NCI-H69 (cell line): ENCODE measurements at regions not wholly inside any gene's neighbourhood (a gene's known extent, or its start where the extent isn't known, plus 50 kb on each side); places are given as distances from the start of the nearest gene placed in this dataset.

Experiments
- DNase-seq: peaks from one replicate; lab custom pipeline; 2025; lab: John Stamatoyannopoulos, UW

DNA sequence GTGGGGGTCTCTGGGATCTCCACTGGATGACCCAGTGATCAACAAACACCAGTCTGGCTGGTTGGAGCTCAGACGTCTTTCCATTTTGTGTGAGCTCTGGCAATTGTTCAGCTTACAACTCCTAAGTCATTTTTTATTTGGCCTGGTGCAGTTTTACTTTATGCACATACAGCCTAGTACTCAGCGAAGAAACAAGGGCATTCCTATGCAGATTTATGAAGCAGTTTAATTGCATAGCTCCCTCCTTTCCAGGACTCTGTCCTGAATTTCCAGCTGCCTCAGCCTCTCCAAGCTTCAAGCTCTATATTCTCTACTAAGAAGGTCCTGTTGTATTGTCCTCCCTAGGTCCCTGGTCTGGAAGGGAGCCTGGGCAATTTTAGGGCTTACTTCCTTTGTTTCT is 145.6 kb upstream of the GALNT17 start:
- DNase-seq, result no peak

DNA sequence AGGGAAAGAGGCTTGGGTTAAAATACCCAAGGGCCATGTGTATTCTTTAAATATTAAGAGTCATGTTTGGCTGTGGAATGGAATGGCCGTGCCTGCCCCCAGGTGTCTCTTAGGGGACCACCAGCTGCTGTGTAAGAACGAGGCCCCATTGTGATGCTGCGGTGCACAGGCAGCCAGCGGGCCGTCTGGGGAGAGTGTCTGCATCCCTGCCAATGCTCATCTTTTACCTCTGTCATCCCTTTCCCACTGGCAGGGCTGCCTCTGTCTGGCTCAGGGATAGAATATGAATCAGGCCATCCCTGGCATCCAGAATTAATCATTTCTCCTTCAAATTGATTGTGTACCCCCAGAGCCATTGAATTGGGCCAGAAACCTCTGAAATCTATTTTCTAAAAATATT is 137.8 kb upstream of the GALNT17 start:
- DNase-seq, result no peak

- DNase-seq, result no peak
Observed at GRCh38 chr7:70997261-70997660, 134.7 kb upstream of the GALNT17 start.

GRCh38 chr7:71005109-71005508 is 126.8 kb upstream of the GALNT17 start:
- no peak for DNase-seq

GRCh38 chr7:71009636-71010035 is 122.3 kb upstream of the GALNT17 start:
- DNase-seq, result no peak

- DNase-seq, result no peak
Observed at GRCh38 chr7:71015252-71015900, 116.6 kb upstream of the GALNT17 start.

DNA sequence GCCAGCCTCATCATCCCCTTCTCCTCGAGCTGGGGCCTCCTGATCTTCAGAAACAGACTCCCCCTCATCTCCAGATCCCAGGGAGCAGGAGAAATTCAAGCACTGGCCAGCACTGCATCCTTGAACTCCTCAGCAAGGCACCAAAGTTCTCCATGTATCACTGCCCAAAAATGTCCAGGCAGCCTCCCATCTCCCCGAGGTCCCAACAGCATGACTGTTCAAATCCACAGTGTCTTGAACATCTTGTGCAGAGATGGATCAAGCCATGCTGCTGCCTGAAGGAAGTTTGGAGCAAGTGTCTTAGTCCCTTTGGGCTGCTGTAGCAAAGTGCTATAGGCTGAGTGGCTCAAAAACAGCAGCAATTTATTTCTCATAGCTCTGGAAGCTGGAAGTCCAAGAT is 115.5 kb upstream of the GALNT17 start:
- DNase-seq, result no peak

- DNase-seq, result no peak
Observed at GRCh38 chr7:71017602-71018001, 114.3 kb upstream of the GALNT17 start.

DNA sequence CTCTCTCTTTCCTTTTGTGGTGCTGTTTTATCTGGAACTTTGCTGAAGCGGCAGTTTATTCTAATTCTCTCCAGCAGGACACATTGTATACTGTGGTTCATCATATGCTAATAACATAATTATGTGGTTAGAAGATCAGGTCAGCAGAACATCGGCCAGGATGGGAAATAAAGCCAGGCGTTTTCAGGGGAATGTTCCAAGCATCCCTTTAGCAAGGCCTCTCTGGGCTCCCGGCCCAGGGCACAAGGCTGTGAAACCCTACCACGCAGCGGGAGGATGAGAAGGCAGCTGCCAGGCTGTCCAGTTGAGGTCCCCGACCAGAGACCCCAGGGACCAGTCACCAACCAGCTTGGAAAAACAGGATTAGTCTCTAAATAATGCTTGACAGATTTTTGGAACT is 112.2 kb upstream of the GALNT17 start:
- no peak for DNase-seq

DNA sequence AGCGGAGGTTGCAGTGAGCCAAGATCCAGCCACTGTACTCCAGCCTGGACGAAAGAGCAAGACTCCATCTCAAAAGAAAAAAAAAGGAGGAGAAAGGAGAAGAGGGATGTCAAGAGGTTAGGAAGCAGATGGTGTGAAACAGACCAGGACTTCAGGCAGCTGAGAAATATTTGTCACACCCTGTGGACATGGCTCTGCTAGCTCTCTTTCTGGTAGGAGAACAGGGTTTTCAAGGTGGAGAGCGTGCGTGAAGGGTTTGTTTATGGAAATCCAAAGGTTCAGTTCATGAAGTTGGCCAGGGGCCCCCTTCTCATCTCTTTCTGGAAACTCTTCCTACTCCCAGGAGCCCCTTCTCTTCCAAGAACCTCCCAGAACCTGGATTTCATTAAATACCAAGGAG is 110.8 kb upstream of the GALNT17 start:
- DNase-seq, result no peak

- DNase-seq, result no peak
Observed at GRCh38 chr7:71026680-71027079, 105.3 kb upstream of the GALNT17 start.

DNA sequence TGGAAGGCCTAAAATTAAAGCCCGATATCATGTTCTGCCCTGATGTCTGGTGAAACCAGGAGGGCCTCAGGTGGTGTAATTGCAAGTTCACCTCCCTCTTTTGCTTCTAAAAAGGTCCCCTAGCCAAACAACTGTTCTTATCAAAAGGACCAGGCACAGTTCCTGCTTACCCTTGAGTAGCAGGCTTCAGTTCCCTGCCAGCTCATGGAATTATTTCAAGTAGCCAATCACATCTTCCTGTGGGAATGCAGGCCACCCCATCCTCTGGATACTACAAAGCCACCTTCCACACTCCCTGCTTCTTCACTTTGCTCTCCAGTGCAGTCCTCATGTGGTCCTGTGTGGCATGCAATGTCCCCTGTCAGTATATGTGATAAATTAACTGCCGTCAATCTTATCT is 97.7 kb upstream of the GALNT17 start:
- DNase-seq, result no peak

DNA sequence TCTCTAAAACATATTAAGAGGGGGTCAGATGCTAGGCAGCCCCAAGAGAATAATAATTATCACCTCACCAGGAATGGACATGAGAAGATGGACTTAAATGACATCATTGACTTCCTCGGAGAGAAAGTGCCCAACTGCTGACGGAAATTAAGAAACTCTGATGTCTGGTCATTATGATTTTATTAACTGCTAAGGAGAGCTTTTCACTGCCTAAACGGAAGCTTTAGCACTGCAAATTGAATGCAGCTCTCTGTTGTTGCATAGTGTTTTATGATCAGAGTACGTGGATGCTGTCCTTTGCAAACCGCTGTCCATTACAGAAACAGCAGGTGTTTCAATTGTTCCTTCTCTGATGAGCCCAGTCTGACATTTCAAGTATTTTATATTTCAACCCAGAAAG is 89.4 kb upstream of the GALNT17 start:
- DNase-seq, result no peak

- no peak for DNase-seq
Observed at GRCh38 chr7:71050492-71050891, 81.5 kb upstream of the GALNT17 start.

GRCh38 chr7:71055504-71055903 is 76.4 kb upstream of the GALNT17 start:
- DNase-seq, result no peak

GRCh38 chr7:71077743-71078476 is 54.0 kb upstream of the GALNT17 start:
- DNase-seq, result no peak
